ENCODE measurements at regions not wholly inside any gene's neighbourhood (a gene's known extent, or its start where the extent isn't known, plus 50 kb on each side); places are given as distances from the start of the nearest gene placed in this dataset.

GRCh38 chr2:106307860-106308259 lies 113.8 kb upstream of the UXS1 start:
- Histone ChIP-seq H2BK12ac (ENCODE audit: low read depth, low read length) (no peak overlapping the region), H3K4me1 (replicated peaks in 1 of 4; ENCODE audit: control insufficient read depth in 3 of 4, insufficient read depth in 4 of 4, low read length in 3 of 4) (peaks cover 0 to 9% (median 3%) of the 10 kb centered on the region in 4 experiments; a peak in 5 of 7 replicates), H4K8ac (ENCODE audit: extremely low read depth, insufficient read depth, low read length) (no peak overlapping the region), H3K27ac (ENCODE audit: low read depth, low read length) (no peak overlapping the region), H2BK5ac (ENCODE audit: low read depth, low read length) (no peak overlapping the region), H3K23ac (ENCODE audit: insufficient read length) (no peak overlapping the region), H3K36me3 (ENCODE audit: control insufficient read depth in 2 of 4, insufficient read depth in 4 of 4, low read length in 3 of 4) (no peaks in the 10 kb centered on the region), H3K79me1 (ENCODE audit: low read depth, low read length) (no peaks in the 10 kb centered on the region), H3K27me3 (replicated peaks in 1 of 4; ENCODE audit: control insufficient read depth in 3 of 4, extremely low read depth in 1 of 4, insufficient read depth in 3 of 4, low read length in 3 of 4) (no peaks in the 10 kb centered on the region), H2AFZ (ENCODE audit: low read length) (no peak overlapping the region), H3K79me2 (ENCODE audit: control insufficient read depth in 1 of 2, insufficient read depth in 2 of 2, low read length in 2 of 2) (no peaks in the 10 kb centered on the region), H3K4me3 (ENCODE audit: extremely low read depth in 1 of 4, insufficient read depth in 2 of 4, low read depth in 3 of 4, low read length in 4 of 4) (no peak overlapping the region), H3K9me3 (ENCODE audit: insufficient read depth in 2 of 2, low read depth in 1 of 2, low read length in 1 of 2) (no peaks in the 10 kb centered on the region), H4K5ac (ENCODE audit: insufficient read length, low read depth, low read length) (no peak overlapping the region), H3K56ac (replicated peaks; ENCODE audit: insufficient read length, low read depth, low read length) (no peak overlapping the region), H3K9ac (replicated peaks in 1 of 4; ENCODE audit: extremely low read depth in 1 of 4, low read depth in 3 of 4, low read length in 3 of 4) (no peak overlapping the region), H3K4me2 (ENCODE audit: insufficient read depth in 1 of 2, low read depth in 2 of 2, low read length in 2 of 2) (no peak overlapping the region), H4K91ac (replicated peaks; ENCODE audit: insufficient read length, low read length) (no peak overlapping the region), H4K20me1 (replicated peaks in 1 of 2; ENCODE audit: control insufficient read depth in 1 of 2, insufficient read depth in 2 of 2, low read length in 2 of 2) (no peaks in the 10 kb centered on the region), H2BK15ac (ENCODE audit: low read length) (no peak overlapping the region), H2AK5ac (ENCODE audit: low read depth, low read length) (no peak overlapping the region), H3K14ac (ENCODE audit: insufficient read length) (no peak overlapping the region), H2BK120ac (replicated peaks; ENCODE audit: low read depth, low read length) (no peak overlapping the region), H3K4ac (replicated peaks; ENCODE audit: insufficient read length, low read depth, low read length) (no peak overlapping the region), H3K18ac (ENCODE audit: extremely low read depth, low read length) (no peak overlapping the region), H2BK20ac (ENCODE audit: low read length) (no peak overlapping the region), H3K23me2 (ENCODE audit: low read depth, low read length) (no peaks in the 10 kb centered on the region)
- 100% methylated on average over 1 of the region's 1 CpG; no CpG with 5 or more reads in 1 of the 2 experiments for WGBS, 2 experiments (ENCODE audit: extremely low coverage in 1 of 2, insufficient coverage in 1 of 2, insufficient read length in 1 of 2, insufficient replicate concordance in 2 of 2, low coverage in 1 of 2, low lambda C conversion rate in 2 of 2, missing lambda C conversion rate in 1 of 2)
- no peak for DNase-seq (ENCODE audit: low read depth in 1 of 2, low spot score in 2 of 2)
- CTCF ChIA-PET (ENCODE audit: partially characterized antibody), result no interaction called here
- no peak for FAIRE-seq
- POLR2A ChIA-PET (ENCODE audit: partially characterized antibody), result no interaction called here
- TF ChIP-seq CBX8 (IDR thresholded peaks at IDR 0.05; ENCODE audit: borderline replicate concordance, low read depth, low read length) (no peak), EZH2 (IDR thresholded peaks at IDR 0.05; ENCODE audit: low read depth, low read length, severe bottlenecking) (no peak), RXRA (IDR thresholded peaks at IDR 0.05; ENCODE audit: insufficient read depth, low read depth, low read length) (no peak), RNF2 (IDR thresholded peaks at IDR 0.05; ENCODE audit: borderline replicate concordance, low read depth, low read length, missing control alignments, poor library complexity, severe bottlenecking) (no peak), SIN3A (conservative IDR thresholded peaks at IDR 0.05 in 1 of 2, IDR thresholded peaks at IDR 0.05 in 1 of 2; ENCODE audit: low read depth in 1 of 2, low read length in 2 of 2) (no peak), CTCF (IDR thresholded peaks at IDR 0.05; ENCODE audit: control extremely low read depth in 1 of 3, insufficient read depth in 1 of 3, low read depth in 1 of 3, low read length in 3 of 3) (no peak), ZNF274 (IDR thresholded peaks at IDR 0.05; ENCODE audit: borderline replicate concordance, extremely low read depth, low read length) (no peak), POLR2AphosphoS5 (IDR thresholded peaks at IDR 0.05; ENCODE audit: low read depth, low read length) (no peak)
